Left renal pelvis (tissue), 4 donors: ENCODE measurements at regions not wholly inside any gene's neighbourhood (a gene's known extent, or its start where the extent isn't known, plus 50 kb on each side); places are given as distances from the start of the nearest gene placed in this dataset.
"Not testable (repeated sequence)": the region's sequence is repeated elsewhere in the genome, so short reads cannot be mapped to it uniquely, and the experiment has no call there.

Experiments
- DNase-seq, 4 donors: peaks; one replicate each; pipeline ENCODE4 v3.0.0-alpha.2; 2013; ENCODE audit warnings: low read depth in 4 of 4, low spot score in 3 of 4

GRCh38 chrX:39020051-39020669 lies 218.9 kb downstream of the MID1IP1 start:
- DNase-seq, result no peak

- no peak for DNase-seq
Observed at GRCh38 chrX:39022106-39022505, 220.8 kb downstream of the MID1IP1 start.

DNA sequence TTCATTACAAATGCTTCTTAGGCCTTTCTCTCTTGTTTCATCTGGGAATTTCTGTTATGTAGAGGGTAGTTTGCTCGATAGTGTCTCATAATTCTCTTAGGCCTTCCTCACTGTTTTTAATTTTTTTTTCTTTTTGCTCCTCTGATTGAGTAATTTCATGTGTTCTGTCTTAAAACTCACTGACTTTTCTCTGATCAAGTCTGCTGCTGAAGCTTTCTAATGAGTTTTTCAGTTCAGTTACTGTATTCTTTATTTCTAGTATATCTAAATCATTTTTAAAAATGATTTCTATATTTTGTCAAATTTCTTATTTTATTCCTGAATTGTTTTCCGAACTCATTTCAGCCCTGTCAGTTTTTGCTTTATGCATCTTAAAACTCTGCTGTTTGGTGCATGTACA lies 228.0 kb downstream of the MID1IP1 start:
- DNase-seq, result no peak

- DNase-seq, result no peak
Observed at GRCh38 chrX:39030636-39031035, 229.4 kb downstream of the MID1IP1 start.

GRCh38 chrX:39039890-39040289 lies 238.6 kb downstream of the MID1IP1 start:
- DNase-seq, result no peak

DNA sequence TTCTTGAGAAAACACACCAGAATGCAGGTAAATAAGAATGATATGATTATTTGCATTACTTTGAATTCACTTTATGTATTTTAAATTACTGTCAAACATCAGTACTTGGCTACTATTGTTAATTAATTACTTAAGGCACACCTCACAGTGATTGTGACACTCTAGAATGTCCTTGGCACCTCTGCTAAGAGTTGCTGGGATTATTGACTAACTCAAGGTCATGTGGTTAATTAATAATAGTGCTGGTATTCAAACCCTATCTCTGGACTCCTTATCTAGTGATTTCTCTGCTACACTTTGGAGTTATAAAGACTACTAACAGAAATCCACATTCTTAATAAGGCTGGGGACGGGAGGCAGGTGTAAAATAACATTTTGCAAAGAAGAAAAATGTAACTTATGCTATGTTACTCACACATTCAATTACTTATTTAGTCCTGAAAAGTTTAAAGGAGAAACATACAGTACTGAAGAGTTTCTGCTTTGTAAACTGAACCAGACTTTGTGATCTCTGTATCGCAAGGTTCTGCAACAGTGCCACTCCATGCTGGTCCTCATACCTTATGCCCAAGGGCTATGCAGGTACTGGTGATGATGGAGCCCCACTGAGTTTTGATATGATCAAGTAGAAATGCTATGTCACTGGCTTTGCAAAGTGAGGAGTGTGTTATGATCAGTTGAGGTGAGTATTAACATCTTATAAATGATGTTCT lies 242.7 kb downstream of the MID1IP1 start:
- no peak for DNase-seq

GRCh38 chrX:39047174-39047573 lies 245.9 kb downstream of the MID1IP1 start:
- no peak for DNase-seq

- no peak for DNase-seq
Observed at GRCh38 chrX:39049975-39050374, 248.7 kb downstream of the MID1IP1 start.

DNA sequence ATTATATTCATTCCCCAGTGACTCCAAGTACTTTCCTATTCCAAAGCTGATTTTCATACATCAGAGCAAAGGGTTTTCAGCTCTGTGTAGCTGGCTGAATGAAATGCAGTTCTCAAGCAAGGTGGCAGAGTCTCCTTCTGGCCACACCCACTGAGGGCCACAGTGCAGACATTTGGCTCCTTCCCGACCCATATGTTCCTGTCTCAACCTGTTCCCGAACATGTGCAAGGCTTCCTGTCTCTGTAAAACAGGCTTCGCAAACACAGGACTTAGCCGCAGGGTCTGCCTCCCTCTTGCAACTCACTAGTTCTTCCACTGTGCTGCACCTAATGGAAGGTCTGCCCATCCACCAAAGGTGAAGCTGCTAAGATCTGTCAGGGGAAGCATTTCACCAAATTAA lies 249.2 kb downstream of the MID1IP1 start:
- DNase-seq, result no peak

GRCh38 chrX:39052751-39053150 lies 251.5 kb downstream of the MID1IP1 start:
- no peak for DNase-seq

- DNase-seq, result no peak
Observed at GRCh38 chrX:39058724-39059123, 257.5 kb downstream of the MID1IP1 start.

GRCh38 chrX:39059866-39060265 lies 258.6 kb downstream of the MID1IP1 start:
- DNase-seq, result no peak

DNA sequence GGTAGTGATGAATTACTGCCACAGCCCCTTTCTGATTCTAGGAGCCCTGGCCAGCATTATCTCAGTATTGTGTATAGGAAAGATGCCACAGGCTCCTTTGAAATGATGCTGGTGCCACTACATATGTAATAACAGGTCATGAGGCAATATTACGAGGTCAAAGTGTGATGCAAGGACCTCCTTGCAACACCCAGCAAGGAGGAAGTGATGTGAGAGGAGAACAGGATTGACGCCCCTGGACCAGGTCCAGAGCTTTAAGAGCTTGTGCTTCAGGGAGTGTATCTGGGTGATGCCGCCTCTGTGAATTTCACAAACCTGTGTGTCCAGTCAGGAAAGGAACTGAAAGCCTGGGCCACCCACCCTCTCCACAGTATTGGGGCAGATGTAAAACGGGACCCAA lies 261.8 kb downstream of the MID1IP1 start:
- no peak for DNase-seq

DNA sequence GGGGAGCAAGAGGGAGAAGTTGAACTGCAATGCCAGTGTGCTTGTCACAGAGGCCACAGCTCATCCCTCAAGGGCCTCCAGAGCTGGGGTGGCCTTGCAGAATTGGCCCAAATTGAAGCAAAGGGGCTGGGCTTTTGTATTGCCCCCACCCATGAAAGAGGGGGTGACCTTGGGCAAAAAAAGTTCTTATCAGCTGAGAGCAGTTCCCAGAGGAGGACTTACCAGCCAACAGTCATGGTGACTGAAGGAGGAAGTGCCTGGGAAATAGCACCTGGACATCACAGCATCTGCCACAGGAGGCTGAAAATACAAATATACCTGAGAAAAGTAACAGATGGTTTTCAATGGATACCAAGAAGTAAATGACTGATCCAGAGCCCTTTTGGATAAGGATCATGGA lies 262.4 kb downstream of the MID1IP1 start:
- no peak for DNase-seq

- DNase-seq, result no peak
Observed at GRCh38 chrX:39065051-39065871, 264.0 kb downstream of the MID1IP1 start.

GRCh38 chrX:39067866-39068265 lies 266.6 kb downstream of the MID1IP1 start:
- no peak for DNase-seq

GRCh38 chrX:39068634-39069033 lies 267.4 kb downstream of the MID1IP1 start:
- not testable (repeated sequence) for DNase-seq

- DNase-seq, result no peak
Observed at GRCh38 chrX:39070009-39070408, 268.8 kb downstream of the MID1IP1 start.

GRCh38 chrX:39073131-39073530 lies 271.9 kb downstream of the MID1IP1 start:
- DNase-seq, result no peak

DNA sequence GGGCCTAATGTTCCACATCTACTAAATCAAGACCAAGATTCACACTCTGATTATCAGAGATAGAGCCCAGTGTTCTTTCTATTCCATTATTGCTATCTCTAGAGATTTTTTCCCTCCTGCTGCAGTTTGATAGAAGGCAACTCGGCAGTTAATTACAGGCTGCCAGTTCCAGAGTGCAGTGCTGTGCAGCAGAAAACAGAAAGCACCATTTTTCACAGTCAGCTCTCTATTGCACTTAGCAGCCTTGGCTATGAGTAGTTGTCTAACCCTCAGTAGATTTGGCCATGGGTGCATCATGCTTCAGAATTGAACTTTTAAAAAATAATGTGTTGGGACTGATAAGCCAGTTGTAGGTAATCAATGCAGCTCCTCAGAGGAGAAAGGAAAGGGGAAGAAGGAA lies 295.3 kb downstream of the MID1IP1 start:
- DNase-seq, result no peak

DNA sequence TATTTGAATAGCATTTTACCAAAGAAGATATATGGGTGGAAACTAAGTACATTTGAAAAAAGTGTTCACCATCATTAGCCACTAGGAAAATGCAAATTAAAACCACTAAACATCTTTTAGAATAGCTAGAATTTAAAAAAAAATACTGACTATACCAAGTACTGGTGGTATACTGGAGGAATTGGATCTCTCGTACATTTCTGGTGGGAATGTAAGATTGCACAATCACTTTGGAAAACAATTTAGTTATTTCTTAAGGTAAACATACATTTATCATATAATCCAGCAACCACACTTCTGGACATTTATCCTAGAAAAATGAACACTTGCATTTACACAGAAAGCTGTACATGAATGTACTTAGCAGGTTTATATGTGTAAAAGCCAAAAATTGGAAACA lies 303.5 kb downstream of the MID1IP1 start:
- no peak for DNase-seq

GRCh38 chrX:39112143-39112542 lies 310.9 kb downstream of the MID1IP1 start:
- no peak for DNase-seq
